ENCODE measurements at regions not wholly inside any gene's neighbourhood (a gene's known extent, or its start where the extent isn't known, plus 50 kb on each side); places are given as distances from the start of the nearest gene placed in this dataset.
A peak's percentile ranks its signal among the peaks of the same experiment; 100 is the strongest.

- Histone ChIP-seq H3K27me3 (no peaks in the 10 kb centered on the region), H3K36me3 (no peaks in the 10 kb centered on the region), H3K4me1 (peaks cover 10% of the 10 kb centered on the region), H4K20me1 (ENCODE audit: low read depth) (no peaks in the 10 kb centered on the region), H3K9me3 (ENCODE audit: low read depth) (no peaks in the 10 kb centered on the region), H3K79me2 (ENCODE audit: low read depth) (no peaks in the 10 kb centered on the region), H3K27ac (no peak overlapping the region), H2AFZ (replicated peaks) (no peak overlapping the region), H3K9ac (no peak overlapping the region), H3K4me3 (no peak overlapping the region), H3K4me2 (no peak overlapping the region), H3F3A (ENCODE audit: low read depth) (peaks cover 11% of the 10 kb centered on the region)
- peak overlapping the region; percentile 4 for H3K4me3 Mint-ChIP-seq
- no peaks in the 10 kb centered on the region for H3K9me3 Mint-ChIP-seq
- peaks cover 18% of the 10 kb centered on the region for H3K27me3 Mint-ChIP-seq (ENCODE audit: insufficient read depth, low read depth)
- no peak for TF ChIP-seq EZH2 (IDR thresholded peaks at IDR 0.05)
- TF ChIP-seq EZH2phosphoT487 (IDR thresholded peaks at IDR 0.05), result no peak
- TF ChIP-seq CTCF (IDR thresholded peaks at IDR 0.05), result no peak
- peaks cover 11% of the 10 kb centered on the region for H3K4me1 Mint-ChIP-seq
- no peaks in the 10 kb centered on the region for H3K36me3 Mint-ChIP-seq
- DNase-seq (ENCODE audit: low spot score), result no peak
- no peak overlapping the region for H3K27ac Mint-ChIP-seq
These were observed 300.2 kb downstream of the BAMBI start for GRCh38 chr10:28977518-28977917.

- Histone ChIP-seq H3K4me2 (no peak overlapping the region), H3K27me3 (no peaks in the 10 kb centered on the region), H2AFZ (replicated peaks) (no peak overlapping the region), H3K4me3 (no peak overlapping the region), H3K36me3 (no peaks in the 10 kb centered on the region), H3K9me3 (ENCODE audit: low read depth) (no peaks in the 10 kb centered on the region), H3K27ac (no peak overlapping the region), H3K79me2 (ENCODE audit: low read depth) (no peaks in the 10 kb centered on the region), H3K9ac (no peak overlapping the region), H4K20me1 (ENCODE audit: low read depth) (no peaks in the 10 kb centered on the region), H3K4me1 (peaks cover 10% of the 10 kb centered on the region), H3F3A (ENCODE audit: low read depth) (peaks cover 11% of the 10 kb centered on the region)
- H3K27ac Mint-ChIP-seq, result no peak overlapping the region
- no peaks in the 10 kb centered on the region for H3K36me3 Mint-ChIP-seq
- no peak overlapping the region for H3K4me3 Mint-ChIP-seq
- H3K27me3 Mint-ChIP-seq (ENCODE audit: insufficient read depth, low read depth), result peaks cover 17% of the 10 kb centered on the region
- TF ChIP-seq EZH2 (IDR thresholded peaks at IDR 0.05) (no peak), CTCF (IDR thresholded peaks at IDR 0.05) (no peak), EZH2phosphoT487 (IDR thresholded peaks at IDR 0.05) (no peak)
- H3K4me1 Mint-ChIP-seq, result peaks cover 15% of the 10 kb centered on the region
- DNase-seq (ENCODE audit: low spot score), result no peak
- H3K9me3 Mint-ChIP-seq, result no peaks in the 10 kb centered on the region
These were observed 302.9 kb downstream of the BAMBI start for GRCh38 chr10:28980264-28980663.

GRCh38 chr10:28981007-28981406 is 303.7 kb downstream of the BAMBI start:
- peaks cover 9% of the 10 kb centered on the region for H3K4me1 Mint-ChIP-seq
- peaks cover 6% of the 10 kb centered on the region for H3K4me1 ChIP-seq
- H3K9ac ChIP-seq, result no peak overlapping the region
- H4K20me1 ChIP-seq (ENCODE audit: low read depth), result no peaks in the 10 kb centered on the region
- H3K27ac ChIP-seq, result no peak overlapping the region
- H3K9me3 Mint-ChIP-seq, result no peaks in the 10 kb centered on the region
- no peaks in the 10 kb centered on the region for H3K27me3 ChIP-seq
- peaks cover 9% of the 10 kb centered on the region for H3F3A ChIP-seq (ENCODE audit: low read depth)
- no peak overlapping the region for H3K27ac Mint-ChIP-seq
- H3K4me3 ChIP-seq, result no peak overlapping the region
- H3K79me2 ChIP-seq (ENCODE audit: low read depth), result no peaks in the 10 kb centered on the region
- no peaks in the 10 kb centered on the region for H3K9me3 ChIP-seq (ENCODE audit: low read depth)
- no peaks in the 10 kb centered on the region for H3K36me3 ChIP-seq
- no peak overlapping the region for H3K4me2 ChIP-seq
- H3K27me3 Mint-ChIP-seq (ENCODE audit: insufficient read depth, low read depth), result peaks cover 13% of the 10 kb centered on the region
- H2AFZ ChIP-seq (replicated peaks), result no peak overlapping the region
- no peaks in the 10 kb centered on the region for H3K36me3 Mint-ChIP-seq
- DNase-seq (ENCODE audit: low spot score), result no peak
- TF ChIP-seq EZH2phosphoT487 (IDR thresholded peaks at IDR 0.05), result no peak
- no peak for TF ChIP-seq CTCF (IDR thresholded peaks at IDR 0.05)
- TF ChIP-seq EZH2 (IDR thresholded peaks at IDR 0.05), result no peak
- no peak overlapping the region for H3K4me3 Mint-ChIP-seq

Measured in neural progenitor cell (in vitro differentiated cells).